ENCODE measurements at regions not wholly inside any gene's neighbourhood (a gene's known extent, or its start where the extent isn't known, plus 50 kb on each side); places are given as distances from the start of the nearest gene placed in this dataset.
"Not testable (repeated sequence)": the region's sequence is repeated elsewhere in the genome, so short reads cannot be mapped to it uniquely, and the experiment has no call there.

GRCh38 chr4:94152466-94152865 lies 55.2 kb upstream of the SMARCAD1 start:
- DNase-seq (ENCODE audit: low read depth, low spot score) = no peak

GRCh38 chr4:94155404-94155803 lies 52.3 kb upstream of the SMARCAD1 start:
- not testable (repeated sequence) for DNase-seq (ENCODE audit: low read depth, low spot score)

GRCh38 chr4:94156826-94157225 lies 50.8 kb upstream of the SMARCAD1 start:
- DNase-seq (ENCODE audit: low read depth, low spot score) = no peak
